Activated CD8-positive, alpha-beta memory T cell treated with anti-CD3 and anti-CD28 coated beads, Interleukin-2, amount 50 U/mL, for 24 hours (primary cell): ENCODE measurements at regions not wholly inside any gene's neighbourhood (a gene's known extent, or its start where the extent isn't known, plus 50 kb on each side); places are given as distances from the start of the nearest gene placed in this dataset.
A peak's percentile ranks its signal among the peaks of the same experiment; 100 is the strongest.

Experiments used
- DNase-seq: peaks from one replicate; pipeline ENCODE4 v3.0.0-alpha.2; 2020; ENCODE audit errors: extremely low read depth

- DNase-seq = no peak
These were observed 250.8 kb downstream of the C4orf33 start for GRCh38 chr4:129346734-129347133.

- no peak for DNase-seq
These were observed 255.1 kb downstream of the C4orf33 start for GRCh38 chr4:129350834-129351721.

DNA sequence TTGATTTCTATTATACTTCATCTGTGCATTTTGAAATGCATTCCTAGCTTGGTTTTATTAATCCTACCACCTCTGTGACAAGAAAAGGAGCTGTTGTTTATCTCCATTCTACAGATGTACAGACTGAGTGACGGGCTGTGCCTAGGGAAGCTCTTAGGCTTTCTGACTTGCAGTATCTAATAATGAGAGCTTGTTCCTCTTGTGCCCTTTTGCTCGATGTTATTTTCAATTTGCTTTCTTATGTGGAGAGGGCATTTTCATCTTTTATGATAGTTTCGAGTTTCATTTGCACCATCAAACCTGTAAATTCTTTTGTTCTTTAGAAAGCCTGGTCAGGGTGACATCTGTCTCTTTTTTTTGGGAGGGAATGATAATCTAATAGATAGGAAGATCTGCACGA lies 256.5 kb downstream of the C4orf33 start:
- DNase-seq = no peak

DNA sequence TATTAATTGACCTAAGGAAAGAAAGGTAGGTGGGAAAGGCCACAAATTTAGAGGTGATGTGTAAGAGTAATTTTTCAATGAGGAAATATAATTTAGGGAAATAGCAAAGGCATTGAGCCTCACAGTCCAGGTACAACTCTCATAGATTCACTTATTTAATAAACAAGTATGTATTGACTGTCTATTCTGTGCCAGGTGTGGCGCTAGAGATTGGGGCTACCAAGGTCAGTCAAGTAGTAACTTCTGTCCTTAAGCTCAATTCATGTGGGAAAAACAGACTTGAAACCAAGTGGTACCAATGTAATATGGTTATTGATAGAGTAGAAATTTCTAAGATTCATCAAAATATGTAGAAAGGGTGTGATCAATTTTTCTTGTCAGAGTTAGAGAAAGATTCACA lies 257.5 kb downstream of the C4orf33 start:
- DNase-seq = no peak

DNA sequence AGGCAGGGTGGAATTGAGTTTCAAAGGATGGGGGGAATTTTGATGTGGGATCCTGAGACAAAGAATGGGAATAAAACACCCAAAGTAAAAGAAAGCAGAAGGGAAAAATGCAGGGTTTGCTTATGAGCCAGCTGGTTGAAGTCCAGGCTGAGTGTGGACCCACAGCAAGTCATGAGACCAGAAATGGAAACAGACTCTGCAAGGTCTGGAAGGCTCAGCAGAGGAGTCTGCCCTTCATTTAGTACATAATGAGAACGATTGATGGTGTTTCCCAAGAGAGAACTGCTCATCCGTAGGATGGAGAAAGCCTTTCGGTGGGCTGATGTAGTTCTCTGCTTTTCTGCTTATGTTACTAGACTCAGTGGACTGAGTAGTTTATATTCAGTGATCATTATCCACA lies 259.1 kb downstream of the C4orf33 start:
- no peak for DNase-seq

DNA sequence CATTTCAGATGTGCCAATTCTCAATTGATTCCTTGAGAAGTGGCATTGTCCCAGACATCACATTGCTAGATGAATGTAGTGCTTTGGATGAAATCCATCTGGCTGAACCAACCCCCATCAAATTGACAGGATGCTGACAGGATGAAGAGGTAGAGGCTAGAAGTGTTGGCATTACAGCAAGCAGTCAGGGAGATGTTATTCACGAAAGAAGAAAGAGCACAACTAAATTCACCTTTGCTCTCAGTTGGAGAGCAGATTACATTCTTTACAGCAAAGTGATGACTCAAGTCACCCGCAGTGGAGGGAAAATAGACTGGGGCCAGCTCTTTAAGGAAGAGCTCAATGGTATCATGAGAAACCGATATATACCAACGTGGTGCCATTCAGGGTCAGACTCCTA lies 259.6 kb downstream of the C4orf33 start:
- DNase-seq = no peak

DNA sequence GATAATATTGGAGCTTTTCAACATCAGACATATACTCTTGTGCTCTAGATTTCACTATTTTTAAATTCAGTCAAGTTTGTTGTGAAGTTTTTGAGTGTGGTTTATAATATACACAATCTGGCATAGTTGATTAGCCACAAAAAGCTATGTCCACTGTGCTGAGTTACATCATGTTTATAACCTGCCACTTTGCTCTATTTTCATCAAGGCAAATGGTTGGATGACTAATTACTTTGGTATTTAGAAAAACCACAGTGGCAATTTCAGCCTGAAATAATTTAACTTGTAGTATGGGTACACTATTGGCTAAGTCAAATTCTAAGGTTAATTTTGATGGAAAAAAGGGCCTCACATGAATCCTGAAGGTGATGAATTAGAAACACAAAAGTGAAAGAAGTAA lies 262.6 kb downstream of the C4orf33 start:
- no peak for DNase-seq

GRCh38 chr4:129359461-129359860 lies 263.5 kb downstream of the C4orf33 start:
- DNase-seq = no peak

DNA sequence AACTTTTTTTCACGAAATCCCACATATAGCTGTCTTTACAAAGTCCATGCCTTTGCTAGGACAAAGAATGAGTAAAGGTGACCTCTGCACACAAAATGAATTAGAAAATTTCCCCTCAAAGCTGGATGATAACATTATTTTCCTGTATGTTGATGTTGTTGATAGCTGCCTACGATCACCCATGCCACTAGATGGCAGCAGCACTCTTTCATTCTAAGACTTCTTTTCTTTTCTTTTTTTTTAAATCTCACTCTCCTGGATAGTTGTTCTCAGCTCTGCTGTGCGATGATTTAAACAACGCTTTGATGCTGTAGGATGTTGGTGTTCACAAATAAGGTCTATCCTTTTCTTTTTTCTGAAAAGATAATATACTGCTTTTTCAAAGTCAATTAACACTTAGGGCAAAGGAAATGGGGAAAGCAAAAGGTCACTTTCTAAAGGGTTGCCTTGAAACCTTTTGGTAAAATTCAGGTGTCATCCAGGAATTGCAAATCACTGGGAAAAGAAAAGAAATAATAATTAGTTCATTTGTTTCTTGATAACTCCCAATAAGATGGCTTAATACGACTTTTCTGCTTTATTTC lies 266.8 kb downstream of the C4orf33 start:
- DNase-seq = peak; percentile 1

DNA sequence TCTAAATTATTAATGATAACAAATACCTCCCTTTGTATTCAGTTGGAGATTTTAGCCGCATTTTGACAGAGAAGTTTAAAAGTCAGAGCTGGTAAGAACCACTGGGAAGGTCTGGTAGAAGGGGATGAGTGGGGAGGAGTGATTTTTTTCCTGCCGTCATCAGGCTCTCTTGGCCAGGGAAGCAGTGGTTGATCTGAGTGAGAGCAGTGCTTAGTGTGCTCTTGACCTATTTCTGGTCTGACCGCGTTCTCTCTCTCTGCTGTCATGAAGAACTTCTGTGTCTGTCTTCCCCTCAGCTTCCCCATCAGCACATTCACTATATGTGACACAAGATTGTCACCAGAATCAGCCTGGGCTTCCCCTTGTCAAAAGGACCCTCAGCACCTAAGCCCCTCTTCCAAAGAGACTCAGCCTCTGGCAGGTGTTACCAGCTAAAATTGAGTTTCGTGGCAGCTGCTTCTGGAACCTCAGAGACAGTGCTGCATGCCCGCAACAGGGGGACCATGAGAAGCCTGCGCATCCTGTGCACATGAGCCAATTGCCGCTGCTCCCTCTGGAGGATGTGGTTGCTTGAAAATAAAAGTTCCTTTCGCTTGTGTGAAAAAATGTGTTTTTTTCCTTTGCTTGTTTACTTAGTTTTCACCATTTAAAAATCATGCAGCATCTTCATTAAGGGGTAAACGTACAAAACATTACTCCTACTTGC lies 268.9 kb downstream of the C4orf33 start:
- DNase-seq = no peak

GRCh38 chr4:129369361-129370010 lies 273.5 kb downstream of the C4orf33 start:
- DNase-seq = no peak

GRCh38 chr4:129371065-129371464 lies 275.1 kb downstream of the C4orf33 start:
- no peak for DNase-seq

DNA sequence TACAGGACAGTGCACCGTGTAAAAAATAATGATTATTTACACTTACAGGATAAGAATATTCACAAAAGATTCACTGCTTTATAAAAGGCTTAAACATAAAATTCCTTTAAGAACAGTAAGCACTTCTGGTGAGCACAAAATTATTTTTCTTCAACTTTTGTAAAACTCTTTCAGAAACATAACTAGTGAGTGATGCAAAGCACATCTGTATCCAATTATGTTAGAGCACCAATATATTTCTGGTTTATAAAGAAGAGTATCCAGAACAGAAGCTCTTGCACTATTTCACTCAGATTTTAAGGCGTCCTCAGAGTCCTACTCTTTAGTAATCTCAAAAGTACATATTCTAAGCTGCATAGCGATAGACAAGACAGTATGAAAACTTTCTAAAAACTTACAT lies 276.0 kb downstream of the C4orf33 start:
- no peak for DNase-seq

GRCh38 chr4:129377131-129377845 lies 281.3 kb downstream of the C4orf33 start:
- DNase-seq = no peak

GRCh38 chr4:129378364-129378763 lies 282.4 kb downstream of the C4orf33 start:
- DNase-seq = no peak

GRCh38 chr4:129379429-129379828 lies 283.5 kb downstream of the C4orf33 start:
- DNase-seq = no peak

GRCh38 chr4:129384974-129385373 lies 289.0 kb downstream of the C4orf33 start:
- DNase-seq = no peak

- DNase-seq = no peak
These were observed 291.7 kb downstream of the C4orf33 start for GRCh38 chr4:129387666-129388065.

GRCh38 chr4:129393976-129394375 lies 298.0 kb downstream of the C4orf33 start:
- DNase-seq = no peak

DNA sequence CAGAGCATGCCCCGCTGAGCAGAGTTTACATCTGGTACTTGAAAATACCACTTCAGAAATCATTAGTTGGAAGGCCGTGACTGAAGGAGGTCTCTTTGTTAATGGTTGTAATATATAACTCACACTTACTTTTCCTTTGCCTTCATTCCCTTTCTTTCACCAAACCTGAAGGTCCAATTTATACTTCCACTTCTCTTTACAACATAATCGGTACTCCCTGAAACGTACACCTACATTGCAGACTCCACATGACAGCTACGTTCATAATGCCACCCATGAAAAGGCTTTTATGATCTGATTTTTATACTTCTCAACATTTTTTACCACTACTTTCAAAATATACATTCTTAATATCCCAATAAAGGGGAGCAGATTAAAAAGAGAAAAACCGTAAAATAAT lies 298.7 kb downstream of the C4orf33 start:
- DNase-seq = no peak

GRCh38 chr4:129403848-129404247 lies 307.9 kb downstream of the C4orf33 start:
- no peak for DNase-seq

GRCh38 chr4:129410115-129410514 lies 314.2 kb downstream of the C4orf33 start:
- no peak for DNase-seq
